SK-N-MC (cell line): ENCODE measurements at regions not wholly inside any gene's neighbourhood (a gene's known extent, or its start where the extent isn't known, plus 50 kb on each side); places are given as distances from the start of the nearest gene placed in this dataset.

Source experiments
- EZH2 ChIP-seq: fragments of 200-600 bp; sonication (generic); IDR thresholded peaks from one replicate; pipeline ENCODE4 v1.6.1; 2017; ENCODE audit warnings: antibody characterized with exemption
- POLR2AphosphoS5 ChIP-seq: IDR thresholded peaks from 2 replicates; pipeline ENCODE4 v1.6.1; 2012; ENCODE audit warnings: mild to moderate bottlenecking, low read depth, low read length, borderline replicate concordance

DNA sequence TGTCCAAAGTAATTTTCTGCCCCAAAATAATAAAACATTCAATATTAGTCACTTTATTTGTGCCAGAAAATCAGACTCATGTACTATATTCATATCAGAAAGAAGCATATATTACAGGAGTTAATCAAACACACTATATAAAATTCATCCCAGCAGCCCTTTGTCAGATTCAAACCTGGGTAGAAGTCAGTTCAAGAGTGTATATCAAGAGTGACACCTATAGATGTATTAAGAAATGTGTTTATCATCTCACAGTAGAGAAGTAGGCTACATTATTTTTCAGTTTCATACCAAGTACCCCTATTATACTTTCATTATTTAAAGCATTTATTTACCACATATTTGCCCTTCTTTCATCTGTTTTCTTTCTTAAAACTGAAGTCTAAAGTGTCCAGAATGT lies 193.2 kb upstream of the DDX18 start:
- no peak for TF ChIP-seq EZH2
- no peak for TF ChIP-seq POLR2AphosphoS5
